ENCODE measurements at regions not wholly inside any gene's neighbourhood (a gene's known extent, or its start where the extent isn't known, plus 50 kb on each side); places are given as distances from the start of the nearest gene placed in this dataset.
A peak's percentile ranks its signal among the peaks of the same experiment; 100 is the strongest.

DNA sequence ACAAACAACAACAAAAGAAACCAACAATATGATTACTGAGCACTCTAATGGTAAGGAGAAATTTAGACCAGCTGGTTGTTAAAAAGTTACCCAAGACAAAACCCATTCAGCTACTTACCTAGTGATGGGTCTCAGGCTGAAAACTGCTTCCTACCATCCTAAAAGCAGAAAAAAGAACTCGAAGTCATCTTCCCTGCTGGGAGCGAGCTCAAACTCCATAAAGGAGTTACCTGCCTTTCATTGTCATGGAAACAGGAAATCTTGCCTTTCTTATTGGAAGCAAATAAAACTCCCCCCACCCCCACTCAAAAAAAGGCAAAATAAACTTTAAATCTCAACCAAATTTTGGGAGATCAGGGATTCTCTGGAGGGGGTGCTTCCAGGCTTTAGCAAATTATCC is 1478.3 kb downstream of the C4orf33 start:
- DNase-seq (ENCODE audit: low spot score), result no peak
- no peak for FAIRE-seq

DNA sequence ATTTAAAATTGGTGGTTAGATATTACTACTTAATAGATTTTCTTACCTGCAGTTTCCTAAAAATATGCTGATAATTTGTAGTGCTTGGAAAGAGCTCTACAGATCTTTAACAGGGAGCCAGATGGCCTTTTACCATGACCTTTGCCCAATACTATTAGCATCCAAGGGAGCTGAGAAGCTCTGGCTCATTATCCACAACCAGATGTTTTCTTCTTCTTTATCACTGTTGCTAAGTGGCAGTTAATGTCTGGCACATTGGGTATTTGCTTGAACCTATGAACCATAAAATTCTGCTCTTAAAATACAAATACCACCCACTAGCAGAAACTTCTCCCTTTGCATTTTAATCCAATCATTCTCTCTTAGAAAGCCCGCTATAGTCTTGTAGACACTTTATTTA is 1480.3 kb downstream of the C4orf33 start:
- DNase-seq (ENCODE audit: low spot score), result no peak
- FAIRE-seq, result no peak

DNA sequence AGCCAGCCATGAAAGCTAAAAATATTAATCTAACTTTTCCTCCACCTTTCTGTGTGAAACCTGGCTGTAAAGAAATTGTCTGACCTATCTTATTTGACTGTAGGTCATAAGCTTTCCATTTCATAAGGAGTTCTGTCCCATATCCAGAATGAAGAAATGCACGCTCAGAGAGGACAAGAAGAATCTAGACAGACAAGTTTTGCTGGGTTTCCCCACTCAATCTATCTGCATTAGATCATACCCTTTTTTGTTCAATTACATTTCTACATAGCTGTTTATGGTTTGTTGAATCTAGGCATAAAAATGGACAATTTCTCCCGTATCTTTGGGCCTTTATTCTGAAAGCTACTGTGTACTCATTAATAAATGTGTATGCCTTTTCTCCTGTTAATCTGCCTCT is 1495.1 kb downstream of the C4orf33 start:
- DNase-seq (ENCODE audit: low spot score) (no peak), FAIRE-seq (no peak)

DNA sequence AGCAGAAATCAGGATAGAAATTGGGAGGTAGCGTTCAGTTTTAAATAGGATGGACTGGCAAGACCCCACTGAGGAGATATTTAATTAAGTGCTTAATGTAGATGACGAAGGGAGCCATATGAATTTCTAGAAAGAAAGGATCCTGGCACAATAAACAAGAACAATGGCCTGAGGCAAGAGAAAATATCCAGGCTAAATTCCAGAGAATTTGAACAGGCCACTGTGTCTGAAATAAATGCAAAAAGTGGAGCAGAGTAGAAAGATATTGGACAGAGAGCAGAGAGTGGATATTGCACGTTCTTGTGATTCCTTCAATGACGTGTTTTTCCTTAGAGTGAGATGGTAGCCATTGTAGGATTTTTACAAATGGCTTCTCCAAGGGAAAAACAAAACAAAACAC is 1504.8 kb downstream of the C4orf33 start:
- FAIRE-seq, result no peak
- DNase-seq (ENCODE audit: low spot score), result no peak

DNA sequence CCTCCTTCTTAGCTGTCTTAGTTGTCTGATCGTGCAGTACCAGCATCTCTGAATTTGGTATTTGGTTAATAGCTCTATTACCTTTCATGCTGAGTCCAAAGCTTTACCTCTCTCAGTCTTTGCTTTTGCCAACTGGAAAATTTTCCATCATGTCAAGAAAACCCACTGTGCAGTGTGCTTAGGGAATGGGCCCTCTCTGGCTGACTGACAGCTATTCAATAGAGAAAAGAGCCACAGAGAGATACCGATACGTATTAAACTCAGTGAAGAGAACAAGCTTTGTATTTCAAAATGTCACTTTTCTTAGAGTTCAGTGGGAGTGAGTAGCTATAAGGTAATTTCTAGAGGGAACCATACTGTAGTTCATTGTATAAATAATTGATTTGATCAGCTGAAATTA is 1507.1 kb downstream of the C4orf33 start:
- FAIRE-seq (no peak), DNase-seq (ENCODE audit: low spot score) (no peak)

DNA sequence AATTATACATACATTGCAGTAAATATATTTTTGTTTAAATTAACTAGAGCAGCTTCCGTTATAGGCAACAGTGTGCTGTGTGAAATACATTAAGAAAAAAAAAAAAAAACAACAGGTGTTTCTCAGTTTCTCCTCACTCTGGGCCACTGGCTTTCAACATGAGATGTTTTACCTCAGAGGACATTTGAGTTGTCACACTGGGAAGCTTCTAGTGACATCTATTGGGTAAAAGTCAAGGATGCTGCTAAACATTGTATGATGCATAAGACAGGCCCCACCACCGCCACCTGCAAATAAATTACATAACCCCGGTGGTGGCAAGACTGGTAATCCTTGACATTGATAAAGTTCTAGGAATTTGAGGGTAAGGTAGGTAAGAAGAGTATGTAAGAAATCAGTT is 1512.2 kb downstream of the C4orf33 start:
- FAIRE-seq, result no peak
- no peak for DNase-seq (ENCODE audit: low spot score)

DNA sequence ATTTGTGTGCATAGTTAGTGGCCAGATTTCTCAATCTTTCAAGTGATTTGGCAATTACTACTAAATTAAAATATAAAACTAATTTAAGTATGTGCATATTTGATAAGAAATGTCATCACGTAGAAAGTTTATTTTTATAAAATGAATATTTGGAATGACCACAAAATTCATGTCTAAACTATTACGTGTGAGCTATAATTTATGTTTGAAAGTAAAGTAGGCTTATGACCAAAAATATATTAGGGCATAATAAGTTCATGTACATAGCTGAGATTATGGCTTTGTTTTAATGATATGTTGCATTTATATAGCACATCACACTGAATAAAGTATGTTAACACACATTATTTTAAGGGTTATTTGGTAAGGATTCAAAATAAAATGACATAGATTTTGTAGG is 1532.6 kb downstream of the C4orf33 start:
- DNase-seq (ENCODE audit: low spot score), result no peak
- FAIRE-seq, result no peak

DNA sequence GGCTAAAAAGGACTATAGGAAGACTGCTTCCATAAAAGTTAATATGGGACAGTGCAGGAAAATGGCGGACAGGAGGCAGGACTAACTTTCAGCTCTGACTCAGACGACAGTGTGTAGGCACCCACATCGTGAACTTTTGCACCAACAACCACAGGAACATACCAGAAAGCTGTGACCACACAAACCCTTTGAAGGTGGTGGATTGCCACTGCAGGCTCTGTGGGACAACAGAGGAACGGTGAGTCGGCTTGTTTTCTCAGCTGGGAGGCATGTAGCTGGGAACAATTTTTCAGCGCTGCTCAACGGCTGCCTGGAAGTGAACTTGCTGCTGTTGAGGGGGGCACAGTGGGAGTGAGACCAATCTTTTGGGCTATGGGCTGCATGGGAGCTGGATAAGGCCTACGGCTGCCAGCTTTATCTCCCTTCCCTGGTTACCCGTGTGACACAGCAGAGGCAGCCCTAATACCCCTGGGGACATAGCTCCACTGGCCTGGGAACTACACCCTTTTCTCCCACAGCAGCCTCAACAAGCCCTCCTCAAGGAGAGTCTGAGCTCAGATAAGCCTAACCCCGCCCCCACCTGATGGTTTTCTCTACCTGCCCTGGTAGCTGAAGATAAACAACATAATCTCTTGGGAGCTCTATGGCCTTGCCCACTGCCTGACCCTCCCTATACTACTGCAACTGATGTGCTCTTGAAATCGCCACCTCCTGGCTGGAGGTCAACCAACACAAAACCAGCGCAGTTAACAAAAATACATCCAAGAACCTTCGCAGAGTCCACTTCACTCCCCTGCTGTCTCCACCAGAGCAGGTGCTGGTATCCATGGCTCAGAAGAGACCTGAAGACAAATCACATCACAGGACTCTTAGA is 1537.0 kb downstream of the C4orf33 start:
- no peak for FAIRE-seq
- DNase-seq (ENCODE audit: low spot score), result peak; percentile 7

DNA sequence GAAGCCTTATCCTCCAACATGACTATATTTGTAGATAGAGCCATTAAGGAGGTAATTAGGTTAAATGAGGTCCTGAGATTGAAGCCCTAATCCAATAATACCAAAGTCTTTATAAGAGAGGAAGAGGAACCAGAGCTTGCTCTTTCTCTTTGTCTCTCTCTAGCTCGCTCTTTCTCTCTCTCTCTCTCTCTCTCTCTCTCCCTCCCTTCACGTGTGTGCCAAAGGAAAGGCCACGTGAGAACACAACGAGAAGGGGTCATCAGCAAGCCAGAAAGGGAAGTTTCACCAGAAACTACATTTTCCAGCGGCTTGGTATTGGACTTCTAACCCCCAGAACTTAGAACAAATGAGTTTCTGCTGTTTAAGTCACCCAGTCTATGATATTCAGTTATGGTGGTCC is 1540.5 kb downstream of the C4orf33 start:
- no peak for DNase-seq (ENCODE audit: low spot score)
- FAIRE-seq, result no peak

DNA sequence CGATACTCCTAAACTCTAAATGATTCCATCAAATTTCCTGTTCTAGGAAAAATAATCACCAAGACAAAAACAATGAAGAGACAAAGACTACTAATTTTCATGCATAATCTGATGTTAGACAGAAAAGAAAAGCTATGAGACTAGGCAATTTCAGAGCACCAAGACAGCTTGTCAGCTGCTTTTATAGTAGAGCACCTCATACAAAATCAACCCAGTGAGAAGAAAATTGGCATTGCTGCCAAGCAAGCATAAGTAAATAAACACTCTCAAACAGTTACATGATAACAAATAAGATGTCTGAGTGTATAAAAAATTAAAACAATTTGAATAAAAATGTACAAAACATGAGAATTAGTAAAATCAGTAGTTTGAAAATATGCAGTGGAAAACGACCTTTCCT is 1544.6 kb downstream of the C4orf33 start:
- FAIRE-seq (no peak), DNase-seq (ENCODE audit: low spot score) (no peak)

DNA sequence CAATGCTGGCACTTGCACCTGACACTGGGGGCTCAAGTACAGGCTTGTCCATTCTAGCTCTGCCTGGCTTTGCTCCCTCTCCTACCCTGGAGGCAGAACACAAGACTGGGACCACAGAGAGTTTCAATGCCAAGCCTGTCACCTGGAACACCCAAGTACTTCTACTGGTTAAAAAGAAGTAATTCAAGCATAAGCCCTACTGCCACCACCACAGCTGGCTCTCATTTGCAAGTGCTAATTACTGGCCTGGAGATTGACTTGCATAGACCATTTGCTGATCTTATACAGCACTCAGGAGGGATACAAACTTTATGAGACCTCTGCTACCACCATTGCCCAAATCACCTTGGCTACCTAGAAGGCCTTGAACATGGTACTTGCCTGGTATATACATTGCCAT is 1550.9 kb downstream of the C4orf33 start:
- FAIRE-seq (no peak), DNase-seq (ENCODE audit: low spot score) (no peak)

DNA sequence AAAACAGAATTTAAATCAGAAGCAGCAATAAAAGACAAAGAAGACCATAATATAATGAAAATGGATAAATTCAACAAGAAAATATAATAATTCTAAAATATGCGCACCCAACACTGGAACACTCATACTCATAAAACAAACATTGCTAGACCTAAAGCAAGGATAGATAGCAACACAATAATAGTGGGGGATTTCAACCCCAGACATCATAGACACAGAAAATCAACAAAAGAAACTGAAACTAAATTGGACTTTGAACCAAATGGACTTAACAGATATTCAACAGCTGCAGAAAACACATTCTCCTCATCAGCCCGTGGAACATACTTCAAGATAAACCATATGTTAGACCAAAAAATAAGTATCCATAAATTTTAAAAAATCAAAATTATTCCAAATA is 1552.6 kb downstream of the C4orf33 start:
- FAIRE-seq (no peak), DNase-seq (ENCODE audit: low spot score) (no peak)

DNA sequence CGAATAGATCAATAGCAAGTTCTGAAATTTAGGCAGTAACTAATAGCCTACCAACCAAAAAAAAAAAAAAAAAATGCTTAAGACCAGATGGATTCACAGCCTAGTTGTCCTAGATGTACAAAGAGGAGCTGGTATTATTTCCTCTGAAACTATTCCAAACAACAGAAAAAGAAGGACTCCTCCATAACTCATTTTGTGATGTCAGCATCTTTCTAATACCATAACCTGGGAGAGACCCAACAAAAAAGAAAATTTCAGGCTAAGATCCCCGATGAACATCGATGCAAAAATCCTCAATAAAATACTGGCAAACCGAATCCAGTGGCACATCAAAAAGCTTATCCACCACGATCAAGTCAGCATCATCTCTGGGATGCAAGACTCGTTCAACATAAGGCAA is 1557.9 kb downstream of the C4orf33 start:
- DNase-seq (ENCODE audit: low spot score), result no peak
- no peak for FAIRE-seq

DNA sequence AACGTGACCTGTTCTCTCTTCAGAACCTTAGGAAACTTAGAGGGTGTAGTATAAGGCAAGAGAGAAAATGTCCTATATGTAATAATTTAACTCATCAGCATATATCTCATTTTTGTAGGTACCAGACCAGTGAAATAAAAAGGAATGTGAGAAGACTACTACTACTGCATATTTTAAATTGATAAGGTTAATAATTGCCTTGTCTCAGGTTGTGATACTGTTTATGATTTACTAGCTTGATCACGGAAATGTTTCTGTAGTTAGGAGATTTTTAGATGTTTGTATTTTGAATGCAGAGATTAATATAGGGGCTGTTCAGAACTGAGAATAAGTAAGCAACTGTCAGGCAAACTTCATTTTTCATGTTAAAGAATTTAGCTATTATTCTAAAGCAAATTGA is 1563.4 kb downstream of the C4orf33 start:
- DNase-seq (ENCODE audit: low spot score) (no peak), FAIRE-seq (no peak)

DNA sequence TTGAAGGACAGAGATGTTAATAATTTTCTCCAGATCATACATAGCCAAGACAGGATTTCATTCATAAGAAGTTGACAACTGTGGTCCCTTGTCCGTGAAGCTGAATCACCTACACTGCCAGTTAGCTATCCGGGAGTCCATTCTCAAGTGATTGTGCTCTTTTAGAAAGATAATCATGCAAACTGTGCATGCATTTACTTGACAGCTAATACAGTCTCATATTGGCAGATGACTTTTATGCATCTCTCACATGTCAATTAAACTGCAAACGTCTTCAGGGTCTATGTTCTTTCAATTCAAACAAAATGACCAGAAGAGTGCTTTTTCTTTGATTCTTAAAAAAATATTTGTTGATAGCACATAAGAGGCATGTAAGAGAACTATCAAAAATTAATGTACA is 1572.9 kb downstream of the C4orf33 start:
- no peak for FAIRE-seq
- DNase-seq (ENCODE audit: low spot score), result no peak

DNA sequence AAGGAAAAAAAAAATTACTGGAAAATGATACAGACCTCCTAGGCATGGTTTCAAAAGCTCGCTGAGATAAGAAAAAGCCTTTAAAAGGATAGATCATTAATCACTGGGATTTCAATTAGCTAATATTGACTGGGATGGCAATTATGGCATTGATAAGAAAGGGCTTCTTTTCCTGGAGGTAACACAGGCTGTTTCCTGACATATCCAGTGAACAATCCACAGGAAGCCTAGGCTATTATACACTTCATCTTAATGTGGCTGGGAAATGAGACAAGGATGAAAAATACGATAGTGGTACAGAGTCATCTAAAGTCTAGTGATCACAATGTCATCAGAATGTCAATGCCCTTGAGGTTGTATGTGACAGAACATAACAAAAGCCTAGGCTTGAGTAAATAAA is 1579.3 kb downstream of the C4orf33 start:
- DNase-seq (ENCODE audit: low spot score) (no peak), FAIRE-seq (no peak)

DNA sequence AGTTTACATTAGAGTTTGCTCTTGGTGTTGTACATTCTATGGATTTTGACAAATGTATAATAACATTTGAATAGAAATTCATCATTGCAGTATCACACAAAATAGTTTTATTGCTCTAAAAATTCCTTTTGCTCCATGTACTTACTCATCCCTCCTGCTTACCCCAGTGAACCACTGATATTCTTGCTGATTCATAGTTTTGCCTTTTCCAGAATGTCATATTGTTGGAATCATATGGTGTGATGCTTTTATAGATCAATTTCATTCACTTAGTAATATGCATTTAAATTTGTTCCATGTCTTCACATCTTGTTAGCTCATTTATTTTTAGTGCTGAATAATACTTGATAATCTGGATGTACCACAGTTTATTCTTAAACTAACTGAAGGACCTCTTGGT is 1593.2 kb downstream of the C4orf33 start:
- DNase-seq (ENCODE audit: low spot score), result no peak
- no peak for FAIRE-seq

DNA sequence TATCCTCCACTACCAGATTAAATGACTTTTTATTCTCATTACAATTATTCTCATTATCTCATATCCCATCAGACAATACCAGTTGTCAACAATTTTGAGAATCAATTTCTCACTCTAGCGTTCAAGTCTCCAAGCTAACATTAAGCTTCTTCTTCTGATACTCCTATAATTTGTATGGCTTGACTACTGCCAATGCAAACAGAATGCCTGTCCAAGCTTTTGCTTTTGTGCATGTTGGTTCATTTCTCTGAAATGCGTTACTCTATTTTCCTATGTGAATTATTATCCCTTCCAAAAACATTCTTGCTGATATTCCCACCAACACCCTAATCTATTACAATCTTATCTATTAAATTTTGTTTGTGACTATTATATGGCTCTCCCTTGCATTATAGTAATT is 1602.3 kb downstream of the C4orf33 start:
- DNase-seq (ENCODE audit: low spot score) (no peak), FAIRE-seq (no peak)

DNA sequence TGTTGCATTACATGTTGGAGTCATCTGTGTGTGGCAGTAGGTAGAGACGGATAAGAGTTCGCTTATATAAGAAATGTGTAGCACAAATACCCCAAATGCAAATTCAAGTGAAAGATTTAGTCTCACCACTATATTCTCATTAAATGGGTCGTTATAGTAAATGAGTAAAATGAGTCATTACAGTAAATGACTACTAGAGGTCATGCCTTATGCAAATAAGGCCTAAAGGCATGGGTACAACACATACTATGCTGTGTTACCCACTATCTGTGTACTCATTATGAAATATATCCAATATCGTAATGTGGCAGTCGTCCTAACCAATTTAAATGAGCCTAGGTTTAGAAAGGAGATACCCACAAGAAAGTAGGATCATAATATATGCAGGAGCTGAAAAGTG is 1603.1 kb downstream of the C4orf33 start:
- FAIRE-seq, result no peak
- no peak for DNase-seq (ENCODE audit: low spot score)

DNA sequence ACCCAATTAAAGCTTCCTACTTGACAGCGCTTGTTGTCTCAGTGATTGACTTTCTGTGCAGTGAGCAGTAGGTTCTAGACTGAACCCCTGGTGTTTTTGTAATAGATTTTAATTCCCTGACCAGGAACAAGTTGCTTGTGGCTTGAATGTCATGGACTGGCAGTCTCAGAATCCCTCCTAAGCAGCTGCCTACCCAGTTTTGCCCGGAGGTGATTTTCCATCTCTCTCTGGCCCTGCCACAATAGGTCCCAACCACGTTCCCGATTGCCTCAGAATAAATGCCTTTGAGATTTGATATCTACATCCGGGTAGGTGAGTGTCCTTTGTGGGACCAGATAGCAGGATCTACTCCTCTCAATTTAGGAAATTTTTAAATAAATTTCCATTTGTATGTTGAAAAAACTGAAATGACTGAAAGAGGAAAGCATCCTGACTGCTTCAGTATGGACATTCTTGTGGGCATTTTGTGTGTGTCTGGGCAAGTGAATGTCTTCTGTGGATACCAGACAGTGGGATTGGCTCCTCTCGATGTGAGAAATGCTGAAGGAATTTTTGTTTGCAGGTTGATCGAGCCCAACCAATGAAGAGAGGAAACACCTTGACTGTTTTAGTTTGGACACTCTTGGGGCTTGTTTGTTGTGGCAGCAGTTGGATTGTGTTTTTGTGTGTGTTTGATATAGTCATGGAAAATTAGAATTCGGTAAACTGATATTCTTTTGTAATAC is 1607.4 kb downstream of the C4orf33 start:
- no peak for DNase-seq (ENCODE audit: low spot score)
- FAIRE-seq, result no peak

DNA sequence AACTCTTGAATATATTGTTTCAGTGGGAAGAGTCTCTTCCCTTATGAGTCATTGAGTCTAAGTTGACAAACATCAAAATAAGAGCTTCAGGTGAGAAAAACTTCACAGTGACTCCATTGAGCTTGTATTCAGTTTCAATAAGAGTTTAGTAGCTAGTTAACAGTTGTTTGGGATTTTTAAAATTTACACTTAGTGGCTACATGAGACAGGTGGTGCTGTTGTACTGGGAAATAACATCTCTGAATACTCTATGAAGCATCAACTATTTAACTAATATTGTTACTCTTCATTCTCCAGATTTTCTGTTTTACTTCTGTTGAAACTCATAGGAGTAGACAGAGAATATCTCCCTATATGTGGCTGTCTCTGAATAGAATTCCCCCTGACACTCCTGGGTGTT is 1609.1 kb downstream of the C4orf33 start:
- no peak for FAIRE-seq
- no peak for DNase-seq (ENCODE audit: low spot score)

DNA sequence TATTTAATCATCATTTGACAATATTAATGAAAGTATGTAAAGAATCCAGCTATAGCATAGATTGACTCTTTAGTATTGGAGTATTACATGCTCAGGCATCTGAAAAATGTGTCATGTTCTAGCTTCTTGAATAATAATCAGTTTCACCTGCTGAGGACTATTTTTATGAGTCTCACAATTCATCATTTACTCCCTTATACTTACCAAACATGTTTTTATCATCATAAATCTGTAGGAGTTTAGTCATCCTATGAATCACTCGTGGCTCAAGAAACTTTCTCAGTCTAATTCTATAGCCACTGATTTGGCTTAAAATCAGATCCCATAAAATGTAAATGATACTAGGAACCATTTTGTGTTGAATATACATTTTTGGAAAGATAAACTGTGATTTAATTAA is 1616.1 kb downstream of the C4orf33 start:
- FAIRE-seq, result no peak
- no peak for DNase-seq (ENCODE audit: low spot score)

DNA sequence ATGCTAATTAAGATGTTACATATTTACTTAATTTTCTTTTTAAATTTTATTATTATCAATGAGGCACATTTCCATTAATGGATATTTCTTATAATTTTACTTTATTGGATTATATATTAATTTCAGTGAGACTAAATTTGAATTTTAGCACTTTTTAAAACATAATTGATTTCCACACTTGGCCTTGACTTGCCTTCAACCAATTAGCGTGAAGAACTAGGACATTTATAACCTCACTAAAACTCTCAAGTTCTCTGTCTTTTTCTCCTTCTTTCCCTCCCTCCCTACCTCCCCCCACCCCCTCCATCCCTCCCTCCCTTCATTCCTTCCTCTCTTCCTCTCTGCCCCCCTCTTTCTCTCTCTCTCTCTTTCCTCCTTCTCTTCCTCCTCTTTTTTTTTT is 1618.1 kb downstream of the C4orf33 start:
- no peak for FAIRE-seq
- no peak for DNase-seq (ENCODE audit: low spot score)
